ENCODE measurements at regions not wholly inside any gene's neighbourhood (a gene's known extent, or its start where the extent isn't known, plus 50 kb on each side); places are given as distances from the start of the nearest gene placed in this dataset.
"Not testable (repeated sequence)": the region's sequence is repeated elsewhere in the genome, so short reads cannot be mapped to it uniquely, and the experiment has no call there.

GRCh38 chr13:83162493-83162892 is 719.8 kb downstream of the SLITRK1 start:
- in situ Hi-C loops (cut with HindIII; ENCODE audit: low sequenced_read_pairs), result no loop called here

GRCh38 chr13:83153848-83154247 is 728.4 kb downstream of the SLITRK1 start:
- in situ Hi-C loops (cut with HindIII; ENCODE audit: low sequenced_read_pairs), result no loop called here

- in situ Hi-C loops (cut with HindIII; ENCODE audit: low sequenced_read_pairs), result no loop called here
These were observed 731.0 kb downstream of the SLITRK1 start for GRCh38 chr13:83151308-83151660.

- in situ Hi-C loops (cut with HindIII; ENCODE audit: low sequenced_read_pairs), result no loop called here
These were observed 731.5 kb downstream of the SLITRK1 start for GRCh38 chr13:83150616-83151307.

- in situ Hi-C loops (cut with HindIII; ENCODE audit: low sequenced_read_pairs), result no loop called here
These were observed 745.6 kb downstream of the SLITRK1 start for GRCh38 chr13:83136660-83137059.

GRCh38 chr13:83125791-83126190 is 756.5 kb downstream of the SLITRK1 start:
- in situ Hi-C loops (cut with HindIII; ENCODE audit: low sequenced_read_pairs), result no loop called here

- in situ Hi-C loops (cut with HindIII; ENCODE audit: low sequenced_read_pairs), result no loop called here
These were observed 760.4 kb downstream of the SLITRK1 start for GRCh38 chr13:83121896-83122295.

GRCh38 chr13:83117046-83117445 is 765.2 kb downstream of the SLITRK1 start:
- in situ Hi-C loops (cut with HindIII; ENCODE audit: low sequenced_read_pairs), result no loop called here

- in situ Hi-C loops (cut with HindIII; ENCODE audit: low sequenced_read_pairs), result not testable (repeated sequence)
These were observed 780.6 kb downstream of the SLITRK1 start for GRCh38 chr13:83101574-83102247.

GRCh38 chr13:83100237-83100636 is 782.0 kb downstream of the SLITRK1 start:
- in situ Hi-C loops (cut with HindIII; ENCODE audit: low sequenced_read_pairs), result no loop called here

- in situ Hi-C loops (cut with HindIII; ENCODE audit: low sequenced_read_pairs), result no loop called here
These were observed 793.4 kb downstream of the SLITRK1 start for GRCh38 chr13:83088858-83089257.

- in situ Hi-C loops (cut with HindIII; ENCODE audit: low sequenced_read_pairs), result no loop called here
These were observed 795.3 kb downstream of the SLITRK1 start for GRCh38 chr13:83086948-83087347.

- in situ Hi-C loops (cut with HindIII; ENCODE audit: low sequenced_read_pairs), result no loop called here
These were observed 796.2 kb downstream of the SLITRK1 start for GRCh38 chr13:83086088-83086487.

- in situ Hi-C loops (cut with HindIII; ENCODE audit: low sequenced_read_pairs), result no loop called here
These were observed 796.9 kb downstream of the SLITRK1 start for GRCh38 chr13:83085186-83085900.

- in situ Hi-C loops (cut with HindIII; ENCODE audit: low sequenced_read_pairs), result no loop called here
These were observed 804.8 kb downstream of the SLITRK1 start for GRCh38 chr13:83077499-83077898.

GRCh38 chr13:83073930-83074329 is 808.3 kb downstream of the SLITRK1 start:
- in situ Hi-C loops (cut with HindIII; ENCODE audit: low sequenced_read_pairs), result not testable (repeated sequence)

GRCh38 chr13:83065108-83065507 is 817.2 kb downstream of the SLITRK1 start:
- in situ Hi-C loops (cut with HindIII; ENCODE audit: low sequenced_read_pairs), result no loop called here

GRCh38 chr13:83057119-83057518 is 825.2 kb downstream of the SLITRK1 start:
- in situ Hi-C loops (cut with HindIII; ENCODE audit: low sequenced_read_pairs), result no loop called here

- in situ Hi-C loops (cut with HindIII; ENCODE audit: low sequenced_read_pairs), result no loop called here
These were observed 826.0 kb downstream of the SLITRK1 start for GRCh38 chr13:83056269-83056668.

GRCh38 chr13:83048419-83048818 is 833.9 kb downstream of the SLITRK1 start:
- in situ Hi-C loops (cut with HindIII; ENCODE audit: low sequenced_read_pairs), result no loop called here

- in situ Hi-C loops (cut with HindIII; ENCODE audit: low sequenced_read_pairs), result no loop called here
These were observed 857.2 kb downstream of the SLITRK1 start for GRCh38 chr13:83024955-83025594.

Data from endothelial cell of hepatic sinusoid (primary cell).